H1 (cell line): ENCODE measurements at regions not wholly inside any gene's neighbourhood (a gene's known extent, or its start where the extent isn't known, plus 50 kb on each side); places are given as distances from the start of the nearest gene placed in this dataset.

Experiments
- CTCF ChIA-PET: fragments of 300-600 bp; sonication (Branson Sonifier 250); formaldehyde crosslinking; loops from one replicate; lab custom pipeline; 2021; ENCODE audit not compliant: partially characterized antibody; lab: Charles Lee
- POLR2A ChIA-PET: fragments of 300-600 bp; sonication (Branson Sonifier 250); formaldehyde crosslinking; loops from one replicate; lab custom pipeline; 2021; ENCODE audit warnings: inconsistent platforms; ENCODE audit not compliant: partially characterized antibody; lab: Charles Lee
- DNase-seq, 2 experiments: peaks; one replicate each; pipeline versions ENCODE4 v3.0.0 to v3.0.0-alpha.2; 2010 to 2022; ENCODE audit warnings: low spot score in 2 of 2, low read depth in 1 of 2, mixed read lengths in 1 of 2
- FAIRE-seq: peaks from 2 replicates; lab custom pipeline; 2011; peaks lifted over from hg19 to GRCh38; lab: Jason Lieb, UNC
- H2AFZ ChIP-seq: 2 replicates; pipeline ENCODE4 v1.8.1; 2012; ENCODE audit warnings: low read length, inconsistent platforms
- H2AK5ac ChIP-seq: 2 replicates; pipeline ENCODE4 v1.6.1; 2013; ENCODE audit warnings: low read depth, low read length
- H2BK120ac ChIP-seq: replicated peaks from 2 replicates; pipeline ENCODE3; 2013; ENCODE audit warnings: low read depth, low read length, inconsistent platforms
- H2BK12ac ChIP-seq: 2 replicates; pipeline ENCODE4 v1.6.1; 2013; ENCODE audit warnings: low read depth, low read length
- H2BK15ac ChIP-seq: 2 replicates; pipeline ENCODE4 v1.6.1; 2013; ENCODE audit warnings: low read length
- H2BK20ac ChIP-seq: 2 replicates; pipeline ENCODE4 v1.6.1; 2013; ENCODE audit warnings: low read length
- H2BK5ac ChIP-seq: 2 replicates; pipeline ENCODE4 v1.6.1; 2013; ENCODE audit warnings: low read depth, low read length
- H3K14ac ChIP-seq: 2 replicates; pipeline ENCODE4 v1.6.1; 2013; ENCODE audit warnings: inconsistent platforms; ENCODE audit not compliant: insufficient read length
- H3K18ac ChIP-seq: 2 replicates; pipeline ENCODE4 v1.6.1; 2013; ENCODE audit warnings: low read length; ENCODE audit errors: extremely low read depth
- H3K23ac ChIP-seq: 2 replicates; pipeline ENCODE4 v1.6.1; 2013; ENCODE audit warnings: inconsistent platforms; ENCODE audit not compliant: insufficient read length
- H3K23me2 ChIP-seq: 2 replicates; pipeline ENCODE4 v1.6.1; 2013; ENCODE audit warnings: low read depth, low read length
- H3K27ac ChIP-seq: 2 replicates; pipeline ENCODE4 v1.6.1; 2011; ENCODE audit warnings: low read depth, low read length, inconsistent platforms
- H3K27me3 ChIP-seq, 4 experiments: replicated peaks in 1 of 4; 1 replicate in 1 of 4; 2 replicates in 3 of 4; pipeline versions ENCODE4 v1.6.1 to v1.8.1; 2011 to 2013; ENCODE audit warnings: low read length in 3 of 4, mild to moderate bottlenecking in 3 of 4, inconsistent platforms in 2 of 4, mixed read lengths in 2 of 4, moderate library complexity in 1 of 4; ENCODE audit not compliant: control insufficient read depth in 3 of 4, insufficient read depth in 3 of 4; ENCODE audit errors: extremely low read depth in 1 of 4
- H3K36me3 ChIP-seq, 4 experiments: 2 replicates each; pipeline versions ENCODE4 v1.6.1 to v1.8.1; 2011 to 2013; ENCODE audit warnings: mild to moderate bottlenecking in 4 of 4, low read length in 3 of 4, moderate library complexity in 2 of 4, control low read depth in 1 of 4, inconsistent platforms in 1 of 4; ENCODE audit not compliant: insufficient read depth in 4 of 4, control insufficient read depth in 2 of 4
- H3K4ac ChIP-seq: replicated peaks from 2 replicates; pipeline ENCODE3; 2013; ENCODE audit warnings: low read length, low read depth, mixed read lengths, inconsistent platforms; ENCODE audit not compliant: insufficient read length
- H3K4me1 ChIP-seq, 4 experiments: replicated peaks in 1 of 4; 1 replicate in 1 of 4; 2 replicates in 3 of 4; pipeline versions ENCODE4 v1.6.1 to v1.8.1; 2011 to 2013; ENCODE audit warnings: low read length in 3 of 4, inconsistent platforms in 2 of 4, mixed read lengths in 1 of 4; ENCODE audit not compliant: insufficient read depth in 4 of 4, control insufficient read depth in 3 of 4
- H3K4me2 ChIP-seq, 2 experiments: 2 replicates each; pipeline versions ENCODE4 v1.6.1 to v1.8.1; 2011 to 2013; ENCODE audit warnings: low read depth in 2 of 2, low read length in 2 of 2, control low read depth in 1 of 2, inconsistent platforms in 1 of 2, mild to moderate bottlenecking in 1 of 2; ENCODE audit not compliant: insufficient read depth in 1 of 2
- H3K4me3 ChIP-seq, 4 experiments: fragments of 200-600, 300-600 bp in 1 of 4; sonication (generic), shearing (Covaris generic), sonication (Bioruptor Twin) in 1 of 4; 2 replicates each; pipeline versions ENCODE4 v1.5.1 to v1.8.1; 2011 to 2016; ENCODE audit warnings: low read length in 4 of 4, low read depth in 3 of 4, control low read depth in 2 of 4, inconsistent platforms in 2 of 4, mild to moderate bottlenecking in 2 of 4, mixed read lengths in 1 of 4, moderate library complexity in 1 of 4; ENCODE audit not compliant: insufficient read depth in 2 of 4; ENCODE audit errors: extremely low read depth in 1 of 4
- H3K56ac ChIP-seq: replicated peaks from 2 replicates; pipeline ENCODE3; 2013; ENCODE audit warnings: low read depth, mild to moderate bottlenecking, mixed read lengths, low read length, inconsistent platforms; ENCODE audit not compliant: insufficient read length
- H3K79me1 ChIP-seq: 2 replicates; pipeline ENCODE4 v1.6.1; 2013; ENCODE audit warnings: low read depth, low read length, control low read depth
- H3K79me2 ChIP-seq, 2 experiments: 2 replicates each; pipeline versions ENCODE4 v1.6.1 to v1.8.1; 2012 to 2013; ENCODE audit warnings: low read length in 2 of 2, mild to moderate bottlenecking in 2 of 2, inconsistent platforms in 1 of 2; ENCODE audit not compliant: insufficient read depth in 2 of 2, control insufficient read depth in 1 of 2
- H3K9ac ChIP-seq, 4 experiments: replicated peaks in 1 of 4; 1 replicate in 1 of 4; 2 replicates in 3 of 4; pipeline versions ENCODE4 v1.6.1 to v1.8.1; 2011 to 2013; ENCODE audit warnings: low read depth in 3 of 4, low read length in 3 of 4, control low read depth in 2 of 4, mild to moderate bottlenecking in 2 of 4, moderate library complexity in 2 of 4, inconsistent platforms in 1 of 4; ENCODE audit errors: extremely low read depth in 1 of 4
- H3K9me3 ChIP-seq, 2 experiments: 2 replicates each; pipeline versions ENCODE4 v1.6.1 to v1.8.1; 2012 to 2013; ENCODE audit warnings: mild to moderate bottlenecking in 2 of 2, moderate library complexity in 2 of 2, control low read depth in 1 of 2, inconsistent platforms in 1 of 2, low read depth in 1 of 2, low read length in 1 of 2, mixed read lengths in 1 of 2; ENCODE audit not compliant: insufficient read depth in 2 of 2
- H4K20me1 ChIP-seq, 2 experiments: replicated peaks in 1 of 2; 2 replicates each; pipeline versions ENCODE3 to v1.8.1; 2011 to 2013; ENCODE audit warnings: inconsistent platforms in 2 of 2, low read length in 2 of 2, mild to moderate bottlenecking in 1 of 2; ENCODE audit not compliant: insufficient read depth in 2 of 2, control insufficient read depth in 1 of 2
- H4K5ac ChIP-seq: 2 replicates; pipeline ENCODE4 v1.6.1; 2013; ENCODE audit warnings: low read length, low read depth, mixed read lengths, inconsistent platforms; ENCODE audit not compliant: insufficient read length
- H4K8ac ChIP-seq: 2 replicates; pipeline ENCODE4 v1.8.0; 2013; ENCODE audit warnings: mild to moderate bottlenecking, moderate library complexity, low read length, inconsistent platforms; ENCODE audit not compliant: insufficient read depth; ENCODE audit errors: extremely low read depth
- H4K91ac ChIP-seq: replicated peaks from 2 replicates; pipeline ENCODE3; 2013; ENCODE audit warnings: low read length, mixed read lengths, inconsistent platforms; ENCODE audit not compliant: insufficient read length
- ATF2 ChIP-seq: IDR thresholded peaks from 2 replicates; pipeline ENCODE4 v1.6.1; 2012; ENCODE audit warnings: low read length, inconsistent platforms
- POLR2AphosphoS5 ChIP-seq: IDR thresholded peaks from 2 replicates; pipeline ENCODE4 v1.6.1; 2011; ENCODE audit warnings: low read depth, low read length
- TAF1 ChIP-seq: IDR thresholded peaks from 2 replicates; pipeline ENCODE4 v1.6.1; 2011; ENCODE audit warnings: mild to moderate bottlenecking, low read depth, low read length
- WGBS, 2 experiments: shearing (Covaris generic) in 1 of 2; methylation state at CpG; one replicate each; pipeline versions ENCODE4 v1.1.6 to v1.1.7; 2013 to 2015; ENCODE audit warnings: low lambda C conversion rate in 2 of 2, mixed read lengths in 2 of 2, inconsistent platforms in 1 of 2, low coverage in 1 of 2, missing lambda C conversion rate in 1 of 2; ENCODE audit not compliant: insufficient replicate concordance in 2 of 2, insufficient coverage in 1 of 2, insufficient read length in 1 of 2; ENCODE audit errors: extremely low coverage in 1 of 2, missing lambda C conversion rate in 1 of 2; 5-methylcytosine and 5-hydroxymethylcytosine counted together

DNA sequence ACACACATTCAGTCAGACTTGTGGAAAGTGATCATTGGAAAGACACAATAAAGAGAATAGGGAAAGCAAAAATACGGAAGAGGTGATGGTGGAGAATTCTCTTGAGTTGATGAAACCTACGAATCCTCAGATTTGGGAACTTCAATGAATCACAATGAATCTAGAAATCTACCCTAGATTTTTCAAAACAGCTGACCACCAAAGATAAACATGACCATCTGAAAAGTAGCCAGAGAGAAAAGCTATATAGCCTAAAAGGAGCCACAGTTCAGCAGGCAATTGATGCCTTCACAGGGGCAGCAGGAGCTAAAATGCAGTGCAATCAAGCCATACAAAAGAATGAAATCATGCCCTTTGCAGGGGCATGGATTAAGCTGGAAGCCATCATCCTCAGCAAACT, 170.6 kb upstream of the RUNX1 start:
- CTCF ChIA-PET: no interaction called here
- no peaks in the 10 kb centered on the region for H4K20me1 ChIP-seq
- no peak overlapping the region for H2AK5ac ChIP-seq
- no peak overlapping the region for H3K4me2 ChIP-seq
- POLR2A ChIA-PET: no interaction called here
- H2BK120ac ChIP-seq: no peak overlapping the region
- no peaks in the 10 kb centered on the region for H3K9me3 ChIP-seq
- no peak overlapping the region for H2BK15ac ChIP-seq
- H3K36me3 ChIP-seq: no peaks in the 10 kb centered on the region; a peak in 1 of 8 replicates
- no peaks in the 10 kb centered on the region for H3K27me3 ChIP-seq
- no peak overlapping the region for H4K5ac ChIP-seq
- H3K79me2 ChIP-seq: no peaks in the 10 kb centered on the region
- TF ChIP-seq POLR2AphosphoS5: no peak
- TF ChIP-seq TAF1: no peak
- no peak for TF ChIP-seq ATF2
- DNase-seq: no peak
- no peak overlapping the region for H2BK12ac ChIP-seq
- no peak overlapping the region for H3K56ac ChIP-seq
- no peaks in the 10 kb centered on the region for H3K4me1 ChIP-seq
- no peak overlapping the region for H3K9ac ChIP-seq
- no peak overlapping the region for H3K18ac ChIP-seq
- H3K27ac ChIP-seq: no peak overlapping the region
- no peak overlapping the region for H2BK5ac ChIP-seq
- no peaks in the 10 kb centered on the region for H3K23me2 ChIP-seq
- WGBS, 2 experiments: 100% methylated on average over 2 of the region's 2 CpGs; no CpG with 5 or more reads in 1 of the 2 experiments
- H2AFZ ChIP-seq: no peak overlapping the region
- H3K23ac ChIP-seq: no peak overlapping the region
- no peak for FAIRE-seq
- no peak overlapping the region for H4K91ac ChIP-seq
- H3K4ac ChIP-seq: no peak overlapping the region
- H3K79me1 ChIP-seq: no peaks in the 10 kb centered on the region
- no peak overlapping the region for H4K8ac ChIP-seq
- no peak overlapping the region for H3K14ac ChIP-seq
- H2BK20ac ChIP-seq: no peak overlapping the region
- H3K4me3 ChIP-seq: no peak overlapping the region
